ENCODE measurements at regions not wholly inside any gene's neighbourhood (a gene's known extent, or its start where the extent isn't known, plus 50 kb on each side); places are given as distances from the start of the nearest gene placed in this dataset.

GRCh38 chr5:159777049-159777660 lies 139.1 kb upstream of the ADRA1B start:
- TF ChIP-seq, protein P1, sequence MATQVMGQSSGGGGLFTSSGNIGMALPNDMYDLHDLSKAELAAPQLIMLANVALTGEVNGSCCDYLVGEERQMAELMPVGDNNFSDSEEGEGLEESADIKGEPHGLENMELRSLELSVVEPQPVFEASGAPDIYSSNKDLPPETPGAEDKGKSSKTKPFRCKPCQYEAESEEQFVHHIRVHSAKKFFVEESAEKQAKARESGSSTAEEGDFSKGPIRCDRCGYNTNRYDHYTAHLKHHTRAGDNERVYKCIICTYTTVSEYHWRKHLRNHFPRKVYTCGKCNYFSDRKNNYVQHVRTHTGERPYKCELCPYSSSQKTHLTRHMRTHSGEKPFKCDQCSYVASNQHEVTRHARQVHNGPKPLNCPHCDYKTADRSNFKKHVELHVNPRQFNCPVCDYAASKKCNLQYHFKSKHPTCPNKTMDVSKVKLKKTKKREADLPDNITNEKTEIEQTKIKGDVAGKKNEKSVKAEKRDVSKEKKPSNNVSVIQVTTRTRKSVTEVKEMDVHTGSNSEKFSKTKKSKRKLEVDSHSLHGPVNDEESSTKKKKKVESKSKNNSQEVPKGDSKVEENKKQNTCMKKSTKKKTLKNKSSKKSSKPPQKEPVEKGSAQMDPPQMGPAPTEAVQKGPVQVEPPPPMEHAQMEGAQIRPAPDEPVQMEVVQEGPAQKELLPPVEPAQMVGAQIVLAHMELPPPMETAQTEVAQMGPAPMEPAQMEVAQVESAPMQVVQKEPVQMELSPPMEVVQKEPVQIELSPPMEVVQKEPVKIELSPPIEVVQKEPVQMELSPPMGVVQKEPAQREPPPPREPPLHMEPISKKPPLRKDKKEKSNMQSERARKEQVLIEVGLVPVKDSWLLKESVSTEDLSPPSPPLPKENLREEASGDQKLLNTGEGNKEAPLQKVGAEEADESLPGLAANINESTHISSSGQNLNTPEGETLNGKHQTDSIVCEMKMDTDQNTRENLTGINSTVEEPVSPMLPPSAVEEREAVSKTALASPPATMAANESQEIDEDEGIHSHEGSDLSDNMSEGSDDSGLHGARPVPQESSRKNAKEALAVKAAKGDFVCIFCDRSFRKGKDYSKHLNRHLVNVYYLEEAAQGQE (IDR thresholded peaks at IDR 0.05; ENCODE audit: insufficient replicate concordance, low read depth), result no peak
- TF ChIP-seq SPI1 (IDR thresholded peaks at IDR 0.05; ENCODE audit: borderline replicate concordance, low read depth), result no peak
- no peak for TF ChIP-seq GABPA (IDR thresholded peaks at IDR 0.05; ENCODE audit: low read depth)
- TF ChIP-seq POLR2AphosphoS5 (IDR thresholded peaks at IDR 0.05; ENCODE audit: low read depth), result no peak
- TF ChIP-seq, protein P2, sequence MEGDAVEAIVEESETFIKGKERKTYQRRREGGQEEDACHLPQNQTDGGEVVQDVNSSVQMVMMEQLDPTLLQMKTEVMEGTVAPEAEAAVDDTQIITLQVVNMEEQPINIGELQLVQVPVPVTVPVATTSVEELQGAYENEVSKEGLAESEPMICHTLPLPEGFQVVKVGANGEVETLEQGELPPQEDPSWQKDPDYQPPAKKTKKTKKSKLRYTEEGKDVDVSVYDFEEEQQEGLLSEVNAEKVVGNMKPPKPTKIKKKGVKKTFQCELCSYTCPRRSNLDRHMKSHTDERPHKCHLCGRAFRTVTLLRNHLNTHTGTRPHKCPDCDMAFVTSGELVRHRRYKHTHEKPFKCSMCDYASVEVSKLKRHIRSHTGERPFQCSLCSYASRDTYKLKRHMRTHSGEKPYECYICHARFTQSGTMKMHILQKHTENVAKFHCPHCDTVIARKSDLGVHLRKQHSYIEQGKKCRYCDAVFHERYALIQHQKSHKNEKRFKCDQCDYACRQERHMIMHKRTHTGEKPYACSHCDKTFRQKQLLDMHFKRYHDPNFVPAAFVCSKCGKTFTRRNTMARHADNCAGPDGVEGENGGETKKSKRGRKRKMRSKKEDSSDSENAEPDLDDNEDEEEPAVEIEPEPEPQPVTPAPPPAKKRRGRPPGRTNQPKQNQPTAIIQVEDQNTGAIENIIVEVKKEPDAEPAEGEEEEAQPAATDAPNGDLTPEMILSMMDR (IDR thresholded peaks at IDR 0.05; ENCODE audit: insufficient read depth, low read length), result no peak
- Histone ChIP-seq H3K27ac (replicated peaks) (no peak overlapping the region), H3K27me3 (ENCODE audit: insufficient read depth, poor library complexity, severe bottlenecking) (peaks cover 22% of the 10 kb centered on the region), H3K4me3 (replicated peaks; ENCODE audit: insufficient read depth, low read length) (no peak overlapping the region)
- DNase-seq (ENCODE audit: low read depth in 1 of 2, low spot score in 1 of 2), result no peak

- peaks cover 3% of the 10 kb centered on the region for H3K27me3 ChIP-seq (ENCODE audit: insufficient read depth, poor library complexity, severe bottlenecking)
- DNase-seq (ENCODE audit: low read depth in 1 of 2, low spot score in 1 of 2), result no peak
- no peak overlapping the region for H3K4me3 ChIP-seq (replicated peaks; ENCODE audit: insufficient read depth, low read length)
- no peak overlapping the region for H3K27ac ChIP-seq (replicated peaks)
- TF ChIP-seq, protein P2 (IDR thresholded peaks at IDR 0.05; ENCODE audit: insufficient read depth, low read length), result no peak
Observed at GRCh38 chr5:159779481-159779880, 136.8 kb upstream of the ADRA1B start.

DNA sequence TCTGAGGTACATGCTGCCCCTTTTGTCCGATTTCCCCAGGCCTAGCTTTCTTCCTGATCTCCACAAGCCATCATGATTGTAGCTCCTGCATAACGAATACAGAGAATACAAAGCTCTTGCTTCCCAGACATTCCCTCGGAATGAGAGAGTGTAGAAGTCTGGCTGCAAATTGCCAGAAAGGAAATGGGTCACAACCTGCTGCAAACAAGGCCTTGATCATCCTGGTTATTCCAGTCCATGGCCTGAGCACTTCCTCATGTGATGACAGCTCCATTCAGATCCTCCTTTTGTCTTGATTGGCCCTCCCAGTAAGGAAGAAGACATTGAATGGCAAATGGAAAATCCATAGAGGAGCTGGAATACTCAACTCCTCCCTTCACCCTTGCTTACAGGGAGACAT lies 136.0 kb upstream of the ADRA1B start:
- Histone ChIP-seq H3K27ac (replicated peaks) (no peak overlapping the region), H3K4me3 (replicated peaks; ENCODE audit: insufficient read depth, low read length) (no peak overlapping the region), H3K27me3 (ENCODE audit: insufficient read depth, poor library complexity, severe bottlenecking) (peaks cover 2% of the 10 kb centered on the region)
- TF ChIP-seq, protein P2 (IDR thresholded peaks at IDR 0.05; ENCODE audit: insufficient read depth, low read length), result no peak
- no peak for TF ChIP-seq GABPA (IDR thresholded peaks at IDR 0.05; ENCODE audit: low read depth)
- no peak for TF ChIP-seq SPI1 (IDR thresholded peaks at IDR 0.05; ENCODE audit: borderline replicate concordance, low read depth)
- no peak for TF ChIP-seq POLR2AphosphoS5 (IDR thresholded peaks at IDR 0.05; ENCODE audit: low read depth)
- TF ChIP-seq, protein P1 (IDR thresholded peaks at IDR 0.05; ENCODE audit: insufficient replicate concordance, low read depth), result no peak
- no peak for DNase-seq (ENCODE audit: low read depth in 1 of 2, low spot score in 1 of 2)

DNA sequence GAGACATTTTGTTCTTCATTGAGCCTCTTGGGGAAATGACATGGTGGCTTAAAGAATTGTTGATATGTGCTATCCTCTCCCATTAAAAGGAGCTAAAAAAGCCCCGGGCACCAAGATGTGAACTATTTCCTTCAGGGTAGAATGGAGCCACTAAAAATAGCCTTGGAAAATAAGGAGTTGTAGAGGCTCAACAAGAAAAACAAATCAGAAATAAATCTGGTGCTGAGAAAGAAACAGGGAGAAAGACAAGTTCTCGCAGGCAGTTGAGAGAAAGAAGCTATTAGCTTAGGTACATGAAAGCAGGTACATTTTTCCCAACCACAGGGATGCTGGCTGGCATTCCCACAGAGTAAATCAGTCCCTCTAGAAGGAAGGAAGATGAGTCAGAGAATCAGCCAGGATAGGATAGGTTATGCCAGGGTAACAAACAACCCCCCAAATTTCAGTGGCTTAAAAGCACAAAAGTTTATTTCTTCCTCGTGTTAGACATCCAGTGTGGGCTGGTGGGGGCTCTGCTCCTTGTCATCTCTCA lies 134.6 kb upstream of the ADRA1B start:
- DNase-seq (ENCODE audit: low read depth in 1 of 2, low spot score in 1 of 2), result no peak
- H3K4me3 ChIP-seq (replicated peaks; ENCODE audit: insufficient read depth, low read length), result no peak overlapping the region
- peaks cover 2% of the 10 kb centered on the region for H3K27me3 ChIP-seq (ENCODE audit: insufficient read depth, poor library complexity, severe bottlenecking)
- H3K27ac ChIP-seq (replicated peaks), result no peak overlapping the region
- TF ChIP-seq, protein P2 (IDR thresholded peaks at IDR 0.05; ENCODE audit: insufficient read depth, low read length), result no peak
- TF ChIP-seq, protein P1 (IDR thresholded peaks at IDR 0.05; ENCODE audit: insufficient replicate concordance, low read depth), result no peak
- TF ChIP-seq POLR2AphosphoS5 (IDR thresholded peaks at IDR 0.05; ENCODE audit: low read depth) (no peak), GABPA (IDR thresholded peaks at IDR 0.05; ENCODE audit: low read depth) (no peak), SPI1 (IDR thresholded peaks at IDR 0.05; ENCODE audit: borderline replicate concordance, low read depth) (no peak)
